ENCODE measurements at regions not wholly inside any gene's neighbourhood (a gene's known extent, or its start where the extent isn't known, plus 50 kb on each side); places are given as distances from the start of the nearest gene placed in this dataset.

DNA sequence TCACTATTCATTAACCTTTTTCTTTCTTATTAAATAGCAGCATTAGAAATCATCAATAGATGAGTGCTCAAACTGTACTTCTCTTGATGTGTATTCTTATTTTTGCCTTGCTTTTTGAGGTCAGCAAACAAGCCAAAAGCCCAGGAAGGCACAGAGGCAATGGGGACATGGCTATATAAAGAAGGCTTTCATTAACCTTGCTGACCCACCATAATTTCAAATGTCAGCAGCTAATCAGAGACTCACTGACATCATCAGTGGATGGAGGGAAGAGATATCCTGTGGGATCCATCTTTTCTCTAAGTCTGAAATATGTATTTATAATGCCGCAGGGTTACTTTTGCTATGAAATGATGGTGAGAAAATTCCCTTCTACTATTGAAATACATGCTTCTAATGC lies 1162.8 kb upstream of the ACVR2A start:
- peaks cover 0 to 2% (median 0%) of the 10 kb centered on the region in 3 donors for H3K27me3 ChIP-seq (ENCODE audit: insufficient read depth in 3 of 3, low read length in 2 of 3)
- intact Hi-C loops (cut with DNase I) = no loop called here
- no peaks in the 10 kb centered on the region for H3K9me3 ChIP-seq
- no peaks in the 10 kb centered on the region for H3K4me1 ChIP-seq
- no peak overlapping the region for H3K4me3 ChIP-seq
- no peak overlapping the region for H3K27ac ChIP-seq
- WGBS, 3 donors = 71 to 76% (median 74%) methylated on average over 1 of the region's 1 CpG
- H3K36me3 ChIP-seq (ENCODE audit: insufficient read depth in 1 of 2, low read depth in 1 of 2) = no peaks in the 10 kb centered on the region
- TF ChIP-seq, protein P1, sequence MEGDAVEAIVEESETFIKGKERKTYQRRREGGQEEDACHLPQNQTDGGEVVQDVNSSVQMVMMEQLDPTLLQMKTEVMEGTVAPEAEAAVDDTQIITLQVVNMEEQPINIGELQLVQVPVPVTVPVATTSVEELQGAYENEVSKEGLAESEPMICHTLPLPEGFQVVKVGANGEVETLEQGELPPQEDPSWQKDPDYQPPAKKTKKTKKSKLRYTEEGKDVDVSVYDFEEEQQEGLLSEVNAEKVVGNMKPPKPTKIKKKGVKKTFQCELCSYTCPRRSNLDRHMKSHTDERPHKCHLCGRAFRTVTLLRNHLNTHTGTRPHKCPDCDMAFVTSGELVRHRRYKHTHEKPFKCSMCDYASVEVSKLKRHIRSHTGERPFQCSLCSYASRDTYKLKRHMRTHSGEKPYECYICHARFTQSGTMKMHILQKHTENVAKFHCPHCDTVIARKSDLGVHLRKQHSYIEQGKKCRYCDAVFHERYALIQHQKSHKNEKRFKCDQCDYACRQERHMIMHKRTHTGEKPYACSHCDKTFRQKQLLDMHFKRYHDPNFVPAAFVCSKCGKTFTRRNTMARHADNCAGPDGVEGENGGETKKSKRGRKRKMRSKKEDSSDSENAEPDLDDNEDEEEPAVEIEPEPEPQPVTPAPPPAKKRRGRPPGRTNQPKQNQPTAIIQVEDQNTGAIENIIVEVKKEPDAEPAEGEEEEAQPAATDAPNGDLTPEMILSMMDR (IDR thresholded peaks at IDR 0.05) = no peak
- no peak for ATAC-seq
- no peak for DNase-seq

DNA sequence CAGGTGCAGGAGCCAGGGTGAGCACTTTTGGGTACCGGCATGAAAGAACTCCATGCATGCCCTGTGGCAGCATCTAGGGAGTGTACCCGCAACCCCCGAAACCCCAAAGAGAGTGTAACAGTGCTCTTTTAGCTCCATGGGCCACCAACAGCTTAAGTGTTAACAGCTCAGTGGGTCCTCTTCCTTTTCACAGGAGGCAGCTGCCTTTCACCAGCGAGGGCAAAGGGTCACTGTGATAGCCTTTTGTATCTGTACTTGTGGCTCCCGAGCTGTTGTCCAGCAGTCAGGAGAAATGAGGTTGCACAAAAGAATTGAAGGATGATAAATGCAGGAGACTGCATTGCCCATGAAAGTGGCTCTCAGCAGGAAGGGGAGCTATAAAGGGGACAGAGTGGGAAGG lies 1166.3 kb upstream of the ACVR2A start:
- no peaks in the 10 kb centered on the region for H3K4me1 ChIP-seq
- no peak overlapping the region for H3K27ac ChIP-seq
- ATAC-seq (no peak), DNase-seq (no peak)
- no peaks in the 10 kb centered on the region for H3K36me3 ChIP-seq (ENCODE audit: insufficient read depth in 1 of 2, low read depth in 1 of 2)
- intact Hi-C loops (cut with DNase I) = no loop called here
- no peak overlapping the region for H3K4me3 ChIP-seq
- 91 to 96% (median 91%) methylated on average over 5 of the region's 5 CpGs for WGBS, 3 donors
- TF ChIP-seq, protein P1 (IDR thresholded peaks at IDR 0.05) = no peak
- no peaks in the 10 kb centered on the region for H3K9me3 ChIP-seq
- peaks cover 0 to 2% (median 0%) of the 10 kb centered on the region in 3 donors for H3K27me3 ChIP-seq (ENCODE audit: insufficient read depth in 3 of 3, low read length in 2 of 3)

DNA sequence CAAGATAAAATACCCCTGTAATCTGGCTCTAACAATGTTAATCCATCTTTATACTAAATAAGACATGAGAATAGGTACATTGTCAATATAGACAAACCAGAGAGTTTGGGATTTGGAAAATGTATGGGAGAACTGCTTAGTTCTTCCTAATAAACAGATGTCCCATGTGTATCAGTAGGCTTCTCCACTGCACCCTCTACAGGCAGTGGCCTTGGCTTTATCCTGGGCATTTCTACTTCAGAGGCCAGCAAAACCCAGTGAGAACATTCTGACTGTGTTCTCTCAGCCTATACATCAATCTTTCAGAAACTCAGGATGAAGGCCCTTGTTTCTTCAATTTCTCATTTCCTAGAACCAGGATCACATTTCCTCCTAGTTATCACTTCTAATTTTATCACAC lies 1167.5 kb upstream of the ACVR2A start:
- no peak for ATAC-seq
- no peak overlapping the region for H3K27ac ChIP-seq
- peaks cover 0 to 2% (median 0%) of the 10 kb centered on the region in 3 donors for H3K27me3 ChIP-seq (ENCODE audit: insufficient read depth in 3 of 3, low read length in 2 of 3)
- no peaks in the 10 kb centered on the region for H3K9me3 ChIP-seq
- no peak overlapping the region for H3K4me3 ChIP-seq
- intact Hi-C loops (cut with DNase I) = no loop called here
- H3K4me1 ChIP-seq = no peaks in the 10 kb centered on the region
- H3K36me3 ChIP-seq (ENCODE audit: insufficient read depth in 1 of 2, low read depth in 1 of 2) = no peaks in the 10 kb centered on the region
- DNase-seq = no peak
- TF ChIP-seq, protein P1 (IDR thresholded peaks at IDR 0.05) = no peak

DNA sequence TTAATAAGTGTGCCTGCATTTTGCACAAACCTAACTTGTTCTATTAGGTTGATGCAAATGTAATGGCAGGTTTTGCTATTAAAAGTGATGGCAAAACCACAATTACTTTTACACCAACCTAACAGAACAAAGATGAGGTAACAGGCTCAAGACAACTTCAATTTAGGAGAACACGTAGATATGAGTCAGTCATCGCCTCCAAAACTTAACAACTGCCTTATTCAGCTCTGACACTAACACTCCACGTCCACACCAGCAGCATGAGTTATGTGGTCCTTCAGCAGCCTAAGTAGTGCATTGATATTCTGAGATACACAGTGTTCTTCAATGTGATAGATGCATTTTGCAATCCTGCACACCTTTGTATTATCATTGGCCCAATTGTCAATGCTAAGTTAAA lies 1175.1 kb upstream of the ACVR2A start:
- ATAC-seq (no peak), DNase-seq (no peak)
- Histone ChIP-seq H3K4me1 (no peaks in the 10 kb centered on the region), H3K36me3 (ENCODE audit: insufficient read depth in 1 of 2, low read depth in 1 of 2) (no peaks in the 10 kb centered on the region), H3K9me3 (no peaks in the 10 kb centered on the region), H3K4me3 (no peak overlapping the region), H3K27me3 (ENCODE audit: insufficient read depth in 3 of 3, low read length in 2 of 3) (no peaks in the 10 kb centered on the region), H3K27ac (no peak overlapping the region)
- intact Hi-C loops (cut with DNase I) = no loop called here
- TF ChIP-seq, protein P1 (IDR thresholded peaks at IDR 0.05) = no peak
- WGBS, 3 donors = 84 to 92% (median 86%) methylated on average over 3 of the region's 3 CpGs

DNA sequence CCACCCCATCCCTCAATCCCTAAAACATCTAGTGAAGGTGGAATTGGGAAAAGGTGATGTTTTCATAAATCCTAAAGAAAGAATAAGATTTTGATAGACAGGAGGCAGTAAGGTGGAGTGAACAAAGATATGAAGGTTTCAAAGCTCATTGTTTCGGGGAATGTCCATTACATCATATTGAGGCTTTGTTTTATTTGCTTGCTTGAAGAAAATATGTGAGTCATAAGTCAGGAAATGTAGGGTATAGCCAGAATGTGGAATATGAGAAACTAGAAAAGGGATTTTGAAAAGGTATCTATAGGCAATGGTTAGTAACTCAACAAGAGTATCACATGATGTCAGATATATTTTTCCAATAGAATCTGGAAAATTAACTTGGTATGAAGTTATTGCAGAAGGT lies 1178.5 kb upstream of the ACVR2A start:
- Histone ChIP-seq H3K36me3 (ENCODE audit: insufficient read depth in 1 of 2, low read depth in 1 of 2) (no peaks in the 10 kb centered on the region), H3K27ac (no peak overlapping the region), H3K27me3 (ENCODE audit: insufficient read depth in 3 of 3, low read length in 2 of 3) (no peaks in the 10 kb centered on the region), H3K4me1 (no peaks in the 10 kb centered on the region), H3K9me3 (no peaks in the 10 kb centered on the region), H3K4me3 (no peak overlapping the region)
- DNase-seq (no peak), ATAC-seq (no peak)
- WGBS, 3 donors = 89 to 93% (median 90%) methylated on average over 1 of the region's 1 CpG
- TF ChIP-seq, protein P1 (IDR thresholded peaks at IDR 0.05) = no peak
- intact Hi-C loops (cut with DNase I) = no loop called here

Measured in psoas muscle (tissue), 7 donors.